ENCODE measurements at regions not wholly inside any gene's neighbourhood (a gene's known extent, or its start where the extent isn't known, plus 50 kb on each side); places are given as distances from the start of the nearest gene placed in this dataset.

DNA sequence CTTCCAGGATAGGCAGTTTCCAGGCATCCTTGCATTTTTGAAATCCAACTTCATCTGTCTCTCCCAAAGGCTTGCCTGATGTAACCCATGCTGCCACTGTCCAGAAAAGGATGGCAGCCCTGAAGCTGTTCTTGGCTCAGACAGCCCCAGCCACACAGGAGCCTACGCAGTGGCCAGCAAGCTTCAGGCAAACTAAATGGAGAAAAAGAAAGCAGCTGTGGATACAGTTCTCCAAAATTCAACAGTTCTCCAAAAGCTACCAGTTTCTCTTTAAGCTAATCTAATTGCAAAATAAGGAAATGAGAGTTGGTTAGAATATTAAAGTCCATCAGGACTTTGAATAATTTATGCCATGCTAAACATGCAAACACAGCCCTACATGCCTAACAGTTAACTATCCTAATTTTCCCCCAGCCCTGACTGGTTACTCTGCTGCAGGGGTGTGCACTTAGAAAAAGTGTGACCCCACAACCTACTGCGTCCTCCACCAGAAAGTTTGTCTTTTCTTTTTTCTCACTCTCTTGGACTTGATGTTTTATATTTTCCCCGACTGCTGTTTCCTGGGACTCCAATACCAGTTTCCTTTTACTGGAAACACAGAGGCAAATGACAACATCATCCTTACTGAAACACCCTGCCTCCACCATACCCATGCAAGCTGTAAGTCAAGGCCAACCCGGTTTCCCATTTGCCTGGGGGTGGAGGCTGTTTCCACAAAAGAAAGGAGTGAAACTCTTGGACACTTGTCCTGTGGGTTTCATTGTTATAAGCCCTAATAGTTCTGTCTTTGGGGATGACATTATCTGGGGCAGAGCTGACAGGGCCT, 69.1 kb upstream of the OR5AN1 start:
- TF ChIP-seq, protein P1, sequence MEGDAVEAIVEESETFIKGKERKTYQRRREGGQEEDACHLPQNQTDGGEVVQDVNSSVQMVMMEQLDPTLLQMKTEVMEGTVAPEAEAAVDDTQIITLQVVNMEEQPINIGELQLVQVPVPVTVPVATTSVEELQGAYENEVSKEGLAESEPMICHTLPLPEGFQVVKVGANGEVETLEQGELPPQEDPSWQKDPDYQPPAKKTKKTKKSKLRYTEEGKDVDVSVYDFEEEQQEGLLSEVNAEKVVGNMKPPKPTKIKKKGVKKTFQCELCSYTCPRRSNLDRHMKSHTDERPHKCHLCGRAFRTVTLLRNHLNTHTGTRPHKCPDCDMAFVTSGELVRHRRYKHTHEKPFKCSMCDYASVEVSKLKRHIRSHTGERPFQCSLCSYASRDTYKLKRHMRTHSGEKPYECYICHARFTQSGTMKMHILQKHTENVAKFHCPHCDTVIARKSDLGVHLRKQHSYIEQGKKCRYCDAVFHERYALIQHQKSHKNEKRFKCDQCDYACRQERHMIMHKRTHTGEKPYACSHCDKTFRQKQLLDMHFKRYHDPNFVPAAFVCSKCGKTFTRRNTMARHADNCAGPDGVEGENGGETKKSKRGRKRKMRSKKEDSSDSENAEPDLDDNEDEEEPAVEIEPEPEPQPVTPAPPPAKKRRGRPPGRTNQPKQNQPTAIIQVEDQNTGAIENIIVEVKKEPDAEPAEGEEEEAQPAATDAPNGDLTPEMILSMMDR (IDR thresholded peaks at IDR 0.05), result no peak
- no peak for TF ChIP-seq POLR2A (IDR thresholded peaks at IDR 0.05)
